D721Med (cell line): ENCODE measurements at regions not wholly inside any gene's neighbourhood (a gene's known extent, or its start where the extent isn't known, plus 50 kb on each side); places are given as distances from the start of the nearest gene placed in this dataset.
A peak's percentile ranks its signal among the peaks of the same experiment; 100 is the strongest.

Experiments
- DNase-seq: peaks from one replicate; pipeline ENCODE4 v3.0.0; 2011; ENCODE audit warnings: low spot score; ENCODE audit not compliant: insufficient read length
- FAIRE-seq: peaks from 2 replicates; lab custom pipeline; 2011; peaks lifted over from hg19 to GRCh38; lab: Jason Lieb, UNC
- CTCF ChIP-seq: IDR thresholded peaks from 2 replicates; pipeline ENCODE4 v1.5.1; 2012; ENCODE audit warnings: mild to moderate bottlenecking, control low read depth; ENCODE audit not compliant: insufficient read depth; ENCODE audit errors: missing control alignments

GRCh38 chr18:39529358-39529757 lies 1963.8 kb upstream of the CELF4 start:
- no peak for TF ChIP-seq CTCF
- DNase-seq, result no peak
- no peak for FAIRE-seq

DNA sequence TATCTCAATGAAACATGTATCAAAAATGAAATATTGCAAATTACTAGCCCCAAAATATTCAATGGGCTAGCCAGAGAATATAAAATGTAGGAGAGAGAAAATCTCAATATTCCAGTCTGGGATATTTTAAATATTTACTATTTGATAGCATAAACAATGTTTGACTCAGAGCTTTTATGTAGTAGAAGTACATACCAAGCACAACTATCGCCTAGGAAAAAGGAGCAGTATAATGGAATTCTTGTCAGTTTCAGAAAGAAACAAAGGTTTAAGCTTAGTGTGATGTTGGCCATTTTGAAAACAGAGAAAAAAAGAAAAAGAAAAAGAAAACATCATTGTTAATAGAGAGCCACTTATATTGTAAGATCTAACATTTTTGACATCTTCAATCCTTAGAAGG lies 1961.9 kb upstream of the CELF4 start:
- no peak for FAIRE-seq
- TF ChIP-seq CTCF, result no peak
- DNase-seq, result no peak

DNA sequence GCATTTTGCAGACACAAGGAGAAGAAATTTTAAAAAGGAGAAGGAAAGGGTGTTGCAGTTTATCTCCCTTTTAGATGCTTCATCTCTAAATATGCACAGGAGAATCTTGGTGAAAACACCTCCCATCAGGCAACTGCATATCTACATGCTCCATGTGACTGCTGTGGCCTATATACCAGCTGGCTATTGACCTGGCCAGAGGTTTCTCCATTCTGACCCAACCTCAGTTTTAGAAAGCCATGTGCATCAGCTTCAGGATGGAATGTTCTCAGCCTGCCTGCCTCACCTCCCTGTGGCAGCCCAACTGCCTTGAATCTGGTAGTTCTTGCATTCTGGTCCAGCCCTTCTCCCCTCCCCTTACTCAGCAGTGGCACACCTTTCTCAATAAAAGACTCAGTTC lies 1958.8 kb upstream of the CELF4 start:
- no peak for DNase-seq
- no peak for FAIRE-seq
- TF ChIP-seq CTCF, result no peak

DNA sequence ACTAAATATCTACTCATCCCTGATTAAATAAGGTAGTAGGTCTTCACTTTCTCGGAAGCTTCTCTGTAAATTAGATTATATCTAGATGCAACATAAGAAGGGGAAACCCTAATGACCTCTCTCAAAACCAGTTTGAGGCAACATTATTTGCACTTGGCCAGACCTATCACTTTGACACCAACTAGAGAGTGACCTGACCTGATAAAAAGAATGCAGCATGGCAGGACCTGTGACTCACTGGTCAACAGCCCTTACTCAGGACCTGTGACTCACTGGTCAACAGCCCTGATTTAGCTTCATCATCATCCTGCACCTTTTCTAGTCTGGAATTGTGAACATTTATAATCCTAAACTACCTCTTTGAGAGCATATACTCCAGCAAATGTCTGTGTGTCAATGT lies 1957.7 kb upstream of the CELF4 start:
- no peak for FAIRE-seq

DNA sequence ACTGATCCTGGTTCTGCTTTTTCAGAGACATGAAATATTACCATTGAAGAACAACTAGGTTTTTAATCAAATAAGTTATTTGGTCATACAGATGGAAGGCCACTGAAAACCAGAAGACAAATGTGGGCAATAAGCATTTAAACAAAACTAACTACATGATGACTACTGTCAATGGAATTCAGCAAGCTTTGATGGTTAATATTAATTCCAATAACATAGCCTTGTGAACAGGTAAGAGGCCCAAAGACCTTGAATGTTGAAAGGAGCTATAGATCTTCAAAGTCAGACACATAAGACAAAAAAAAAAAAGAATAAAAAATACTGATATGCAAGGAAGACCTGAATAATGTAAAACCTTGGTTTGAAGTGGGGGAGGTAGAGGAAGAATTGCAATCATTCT lies 1955.6 kb upstream of the CELF4 start:
- DNase-seq, result no peak
- FAIRE-seq, result peak; percentile 21
- TF ChIP-seq CTCF, result no peak

More for the DNA sequence above, 1957.7 kb upstream of the CELF4 start:
- no peak for DNase-seq
- TF ChIP-seq CTCF, result no peak

DNA sequence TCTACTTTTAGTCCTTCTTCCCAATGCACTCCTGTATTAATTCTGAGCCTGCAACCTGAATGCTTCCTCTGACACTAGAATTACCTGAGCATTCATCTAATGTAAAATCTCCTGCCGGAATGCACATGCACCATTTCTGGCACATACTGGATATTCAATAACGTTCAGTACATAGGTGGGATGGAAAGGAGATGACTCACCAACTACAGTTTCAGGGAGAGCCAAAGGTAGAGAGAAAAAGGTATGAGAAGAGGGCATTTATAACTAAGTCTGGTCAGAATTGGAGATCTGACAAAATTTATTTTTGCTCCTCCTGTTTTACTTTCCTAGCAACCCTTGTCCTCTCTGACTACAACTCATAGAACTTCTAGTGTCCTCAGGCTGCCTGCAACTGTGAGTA lies 1954.1 kb upstream of the CELF4 start:
- DNase-seq (no peak), FAIRE-seq (no peak)
- TF ChIP-seq CTCF, result no peak

DNA sequence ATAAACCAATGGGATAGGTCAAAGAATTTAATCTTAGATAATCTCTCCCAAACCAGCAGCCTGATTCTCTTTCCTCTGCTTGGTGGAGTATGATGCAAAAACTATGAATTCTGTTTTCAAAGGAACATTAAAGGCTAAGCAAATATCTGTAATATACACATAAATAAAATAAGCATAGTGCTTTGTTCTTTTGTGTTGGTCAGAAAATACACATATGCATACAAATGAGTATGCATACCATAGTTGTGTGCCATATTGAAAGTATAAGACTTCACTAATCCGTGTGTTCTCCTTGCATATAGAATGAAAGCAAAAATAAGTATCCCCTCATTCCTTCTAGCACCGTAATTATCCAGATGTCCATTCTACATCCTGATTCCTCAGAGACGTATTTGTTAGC lies 1949.7 kb upstream of the CELF4 start:
- no peak for DNase-seq
- no peak for TF ChIP-seq CTCF
- no peak for FAIRE-seq
